Skeletal muscle satellite cell (primary cell): ENCODE measurements at regions not wholly inside any gene's neighbourhood (a gene's known extent, or its start where the extent isn't known, plus 50 kb on each side); places are given as distances from the start of the nearest gene placed in this dataset.

Source experiments
- H3K27me3 ChIP-seq: 2 replicates; pipeline ENCODE4 v1.7.0; 2013; ENCODE audit warnings: low read length; ENCODE audit not compliant: control insufficient read depth, insufficient read depth
- H3K36me3 ChIP-seq: 2 replicates; pipeline ENCODE4 v1.7.0; 2013; ENCODE audit warnings: mild to moderate bottlenecking, control low read depth, low read length; ENCODE audit not compliant: insufficient read depth
- H3K4me1 ChIP-seq: 2 replicates; pipeline ENCODE4 v1.7.0; 2013; ENCODE audit warnings: low read length; ENCODE audit not compliant: control insufficient read depth, insufficient read depth
- H3K4me2 ChIP-seq: 2 replicates; pipeline ENCODE4 v1.7.0; 2013; ENCODE audit warnings: mild to moderate bottlenecking, low read length
- H3K4me3 ChIP-seq: 2 replicates; pipeline ENCODE4 v1.7.0; 2013; ENCODE audit warnings: low read length
- H3K9ac ChIP-seq: 2 replicates; pipeline ENCODE4 v1.7.0; 2013; ENCODE audit warnings: mild to moderate bottlenecking, low read depth, low read length, moderate library complexity
- H3K9me3 ChIP-seq: replicated peaks from 2 replicates; pipeline ENCODE4 v1.7.0; 2013; ENCODE audit warnings: mild to moderate bottlenecking, control low read depth, low read length

GRCh38 chr18:1002653-1003178, 98.0 kb downstream of the ADCYAP1 start:
- Histone ChIP-seq H3K4me1 (peaks cover 4% of the 10 kb centered on the region), H3K4me2 (no peak overlapping the region), H3K4me3 (no peak overlapping the region), H3K27me3 (no peaks in the 10 kb centered on the region), H3K9me3 (no peaks in the 10 kb centered on the region), H3K36me3 (no peaks in the 10 kb centered on the region), H3K9ac (no peak overlapping the region)

GRCh38 chr18:1003499-1003898, 98.8 kb downstream of the ADCYAP1 start:
- no peak overlapping the region for H3K4me2 ChIP-seq
- no peaks in the 10 kb centered on the region for H3K36me3 ChIP-seq
- H3K27me3 ChIP-seq: no peaks in the 10 kb centered on the region
- H3K9ac ChIP-seq: no peak overlapping the region
- H3K4me3 ChIP-seq: no peak overlapping the region
- H3K9me3 ChIP-seq: no peaks in the 10 kb centered on the region
- peaks cover 4% of the 10 kb centered on the region for H3K4me1 ChIP-seq

- Histone ChIP-seq H3K4me1 (peaks cover 4% of the 10 kb centered on the region), H3K4me2 (no peak overlapping the region), H3K9ac (no peak overlapping the region), H3K9me3 (no peaks in the 10 kb centered on the region), H3K4me3 (no peak overlapping the region), H3K27me3 (no peaks in the 10 kb centered on the region), H3K36me3 (no peaks in the 10 kb centered on the region)
These were observed 101.6 kb downstream of the ADCYAP1 start for GRCh38 chr18:1006304-1006703.

GRCh38 chr18:1006965-1007364, 102.3 kb downstream of the ADCYAP1 start:
- Histone ChIP-seq H3K4me1 (peaks cover 4% of the 10 kb centered on the region), H3K9ac (no peak overlapping the region), H3K27me3 (no peaks in the 10 kb centered on the region), H3K36me3 (no peaks in the 10 kb centered on the region), H3K9me3 (no peaks in the 10 kb centered on the region), H3K4me2 (no peak overlapping the region), H3K4me3 (no peak overlapping the region)

- Histone ChIP-seq H3K4me2 (no peak overlapping the region), H3K9me3 (no peaks in the 10 kb centered on the region), H3K9ac (no peak overlapping the region), H3K4me1 (peaks cover 23% of the 10 kb centered on the region), H3K36me3 (no peaks in the 10 kb centered on the region), H3K27me3 (no peaks in the 10 kb centered on the region), H3K4me3 (no peak overlapping the region)
These were observed 106.7 kb downstream of the ADCYAP1 start for GRCh38 chr18:1011349-1011748.

- Histone ChIP-seq H3K27me3 (no peaks in the 10 kb centered on the region), H3K36me3 (no peaks in the 10 kb centered on the region), H3K4me3 (no peak overlapping the region), H3K9ac (no peak overlapping the region), H3K4me1 (peaks cover 23% of the 10 kb centered on the region), H3K9me3 (no peaks in the 10 kb centered on the region), H3K4me2 (no peak overlapping the region)
These were observed 108.1 kb downstream of the ADCYAP1 start for GRCh38 chr18:1012775-1013174.

- Histone ChIP-seq H3K27me3 (no peaks in the 10 kb centered on the region), H3K4me1 (peaks cover 23% of the 10 kb centered on the region), H3K4me3 (no peak overlapping the region), H3K9me3 (no peaks in the 10 kb centered on the region), H3K9ac (no peak overlapping the region), H3K4me2 (no peak overlapping the region), H3K36me3 (no peaks in the 10 kb centered on the region)
These were observed 109.3 kb downstream of the ADCYAP1 start for GRCh38 chr18:1013951-1014350.

- Histone ChIP-seq H3K27me3 (no peaks in the 10 kb centered on the region), H3K9me3 (no peaks in the 10 kb centered on the region), H3K36me3 (no peaks in the 10 kb centered on the region), H3K9ac (no peak overlapping the region), H3K4me3 (no peak overlapping the region), H3K4me2 (no peak overlapping the region), H3K4me1 (peaks cover 23% of the 10 kb centered on the region)
These were observed 109.8 kb downstream of the ADCYAP1 start for GRCh38 chr18:1014509-1014908.

GRCh38 chr18:1014951-1015624, 110.4 kb downstream of the ADCYAP1 start:
- H3K4me3 ChIP-seq: no peak overlapping the region
- H3K9ac ChIP-seq: no peak overlapping the region
- H3K9me3 ChIP-seq: no peaks in the 10 kb centered on the region
- no peaks in the 10 kb centered on the region for H3K36me3 ChIP-seq
- H3K4me1 ChIP-seq: peaks cover 23% of the 10 kb centered on the region
- peak overlapping the region; percentile 24 for H3K4me2 ChIP-seq
- H3K27me3 ChIP-seq: no peaks in the 10 kb centered on the region

- Histone ChIP-seq H3K9me3 (no peaks in the 10 kb centered on the region), H3K27me3 (no peaks in the 10 kb centered on the region), H3K4me2 (no peak overlapping the region), H3K9ac (no peak overlapping the region), H3K4me3 (no peak overlapping the region), H3K36me3 (no peaks in the 10 kb centered on the region), H3K4me1 (peaks cover 23% of the 10 kb centered on the region)
These were observed 111.1 kb downstream of the ADCYAP1 start for GRCh38 chr18:1015777-1016176.

GRCh38 chr18:1017227-1018058, 112.8 kb downstream of the ADCYAP1 start:
- H3K4me2 ChIP-seq: no peak overlapping the region
- H3K4me3 ChIP-seq: no peak overlapping the region
- H3K27me3 ChIP-seq: no peaks in the 10 kb centered on the region
- H3K9ac ChIP-seq: no peak overlapping the region
- no peaks in the 10 kb centered on the region for H3K36me3 ChIP-seq
- H3K4me1 ChIP-seq: peaks cover 23% of the 10 kb centered on the region
- H3K9me3 ChIP-seq: no peaks in the 10 kb centered on the region
